LNCaP clone FGC (cell line): ENCODE measurements at regions not wholly inside any gene's neighbourhood (a gene's known extent, or its start where the extent isn't known, plus 50 kb on each side); places are given as distances from the start of the nearest gene placed in this dataset.

Experiments used
- DNase-seq: peaks from one replicate; pipeline ENCODE4 v3.0.0-alpha.2; 2011; ENCODE audit warnings: low read depth
- H3K4me3 ChIP-seq: 2 replicates; pipeline ENCODE4 v1.5.1; 2011; ENCODE audit warnings: mild to moderate bottlenecking, low read depth, low read length, control low read depth
- TF ChIP-seq, protein P1 (sequence below): IDR thresholded peaks from 2 replicates; pipeline ENCODE4 v1.5.1; 2012; ENCODE audit warnings: mild to moderate bottlenecking; ENCODE audit not compliant: control insufficient read depth, insufficient read depth; ENCODE audit errors: extremely low read depth

DNA sequence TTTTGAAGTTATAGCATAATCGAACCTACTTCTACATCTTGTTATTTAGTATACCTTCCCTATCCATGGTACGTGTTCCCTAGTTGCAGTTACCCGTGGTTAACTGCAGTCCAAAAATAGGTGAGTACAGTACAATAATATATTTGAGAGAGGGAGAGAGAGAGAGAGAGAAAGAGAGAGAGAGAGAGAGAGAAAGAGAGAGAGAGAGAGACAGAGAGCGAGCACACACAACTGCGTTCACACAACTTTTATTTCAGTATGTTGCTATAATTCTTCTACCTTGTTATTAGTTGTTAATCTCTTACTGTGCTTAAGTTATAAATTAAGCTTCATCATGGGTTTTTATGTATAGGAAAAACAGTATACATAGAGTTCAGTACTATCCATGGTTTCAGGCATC, 928.1 kb downstream of the TUSC7 start:
- no peak for DNase-seq
- no peak overlapping the region for H3K4me3 ChIP-seq
- TF ChIP-seq, protein P1, sequence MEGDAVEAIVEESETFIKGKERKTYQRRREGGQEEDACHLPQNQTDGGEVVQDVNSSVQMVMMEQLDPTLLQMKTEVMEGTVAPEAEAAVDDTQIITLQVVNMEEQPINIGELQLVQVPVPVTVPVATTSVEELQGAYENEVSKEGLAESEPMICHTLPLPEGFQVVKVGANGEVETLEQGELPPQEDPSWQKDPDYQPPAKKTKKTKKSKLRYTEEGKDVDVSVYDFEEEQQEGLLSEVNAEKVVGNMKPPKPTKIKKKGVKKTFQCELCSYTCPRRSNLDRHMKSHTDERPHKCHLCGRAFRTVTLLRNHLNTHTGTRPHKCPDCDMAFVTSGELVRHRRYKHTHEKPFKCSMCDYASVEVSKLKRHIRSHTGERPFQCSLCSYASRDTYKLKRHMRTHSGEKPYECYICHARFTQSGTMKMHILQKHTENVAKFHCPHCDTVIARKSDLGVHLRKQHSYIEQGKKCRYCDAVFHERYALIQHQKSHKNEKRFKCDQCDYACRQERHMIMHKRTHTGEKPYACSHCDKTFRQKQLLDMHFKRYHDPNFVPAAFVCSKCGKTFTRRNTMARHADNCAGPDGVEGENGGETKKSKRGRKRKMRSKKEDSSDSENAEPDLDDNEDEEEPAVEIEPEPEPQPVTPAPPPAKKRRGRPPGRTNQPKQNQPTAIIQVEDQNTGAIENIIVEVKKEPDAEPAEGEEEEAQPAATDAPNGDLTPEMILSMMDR, result no peak

DNA sequence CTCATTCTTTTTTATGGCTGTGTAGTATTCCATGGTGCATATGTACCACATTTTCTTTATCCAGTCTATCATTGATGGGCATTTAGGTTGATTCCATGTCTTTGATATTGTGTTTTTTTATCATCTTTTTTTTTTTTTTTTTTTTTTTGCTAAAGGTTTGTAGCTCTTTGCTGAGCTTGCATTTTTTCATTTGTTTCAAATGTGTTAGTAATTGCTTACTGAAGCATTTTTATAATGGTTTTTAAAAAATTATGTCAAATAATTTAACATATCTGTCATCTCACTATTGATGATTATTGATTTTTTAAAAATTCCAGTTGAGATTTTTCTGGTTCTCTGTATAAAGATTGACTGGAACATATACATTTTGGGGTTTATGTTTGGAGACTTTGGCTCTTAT, 934.6 kb downstream of the TUSC7 start:
- H3K4me3 ChIP-seq, result no peak overlapping the region
- DNase-seq, result no peak
- TF ChIP-seq, protein P1, result no peak

DNA sequence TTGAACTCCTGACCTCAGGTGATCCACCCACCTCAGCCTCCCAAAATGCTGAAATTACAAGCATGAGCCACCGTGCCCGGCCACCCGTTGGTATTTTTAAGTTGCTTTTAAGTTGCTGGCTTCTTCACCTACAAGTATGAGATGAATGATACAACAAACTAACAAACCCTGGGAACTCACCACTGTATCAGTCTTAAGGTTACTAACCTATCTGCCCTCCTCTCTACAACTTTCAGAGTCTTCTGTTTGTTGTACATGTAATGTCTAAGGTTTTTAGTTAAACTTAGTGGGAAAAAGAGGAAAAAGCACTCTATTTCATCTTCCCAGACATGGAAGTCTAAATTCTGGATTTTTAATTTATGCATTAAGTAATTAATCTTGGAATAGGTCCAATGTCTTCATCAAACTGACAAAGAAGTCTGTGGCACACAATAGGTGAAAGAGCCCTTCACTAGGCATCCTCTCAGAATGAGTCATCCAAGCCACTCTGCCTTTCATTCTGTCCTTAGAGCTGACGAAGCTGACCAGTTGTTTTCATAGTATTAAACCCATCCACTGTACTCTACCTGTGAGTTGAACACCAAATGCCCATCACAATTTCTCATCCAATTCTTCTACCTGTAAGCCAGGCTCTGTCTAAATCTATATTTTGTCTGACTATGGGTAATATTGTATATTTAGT, 936.1 kb downstream of the TUSC7 start:
- no peak for DNase-seq
- TF ChIP-seq, protein P1, result no peak
- H3K4me3 ChIP-seq, result no peak overlapping the region

DNA sequence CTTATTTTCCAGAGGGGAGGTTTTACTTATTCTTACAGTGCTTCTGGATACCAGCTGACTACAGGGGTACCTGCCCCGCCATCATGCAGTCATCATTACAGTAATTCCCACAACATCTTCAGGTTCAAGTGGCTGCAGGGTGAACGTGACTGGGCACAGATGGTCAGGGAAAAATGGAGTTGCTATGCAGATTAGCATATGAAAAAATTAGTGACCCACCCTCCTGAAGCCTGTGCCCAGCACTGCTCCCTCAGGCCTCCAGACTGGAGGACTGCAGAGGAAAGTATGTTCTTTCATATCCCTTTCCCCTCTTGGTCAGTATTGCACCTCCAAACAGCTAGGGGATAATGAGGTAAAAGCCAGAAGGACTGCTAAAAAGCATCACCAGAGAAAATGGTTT, 937.9 kb downstream of the TUSC7 start:
- TF ChIP-seq, protein P1, result no peak
- DNase-seq, result no peak
- H3K4me3 ChIP-seq, result no peak overlapping the region

DNA sequence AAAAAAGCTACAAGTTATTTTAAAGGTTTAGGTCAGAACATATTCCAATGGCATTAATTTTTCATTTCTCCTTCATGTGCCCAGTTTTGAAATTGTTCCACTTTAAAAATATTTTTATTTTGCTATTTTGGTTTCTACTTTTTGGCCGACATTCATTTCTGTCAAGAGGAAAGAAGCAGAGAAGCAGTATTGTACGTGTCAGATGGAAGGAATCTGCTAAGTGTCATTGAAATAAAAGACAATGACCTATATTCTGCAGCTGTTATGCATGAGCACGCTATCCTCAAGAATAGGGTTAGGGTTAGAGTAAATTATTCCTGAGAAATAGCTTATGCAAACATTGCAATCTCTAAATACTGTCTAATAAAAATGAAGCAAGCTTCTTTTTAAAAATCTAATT, 941.7 kb downstream of the TUSC7 start:
- H3K4me3 ChIP-seq, result no peak overlapping the region
- TF ChIP-seq, protein P1, result no peak

DNA sequence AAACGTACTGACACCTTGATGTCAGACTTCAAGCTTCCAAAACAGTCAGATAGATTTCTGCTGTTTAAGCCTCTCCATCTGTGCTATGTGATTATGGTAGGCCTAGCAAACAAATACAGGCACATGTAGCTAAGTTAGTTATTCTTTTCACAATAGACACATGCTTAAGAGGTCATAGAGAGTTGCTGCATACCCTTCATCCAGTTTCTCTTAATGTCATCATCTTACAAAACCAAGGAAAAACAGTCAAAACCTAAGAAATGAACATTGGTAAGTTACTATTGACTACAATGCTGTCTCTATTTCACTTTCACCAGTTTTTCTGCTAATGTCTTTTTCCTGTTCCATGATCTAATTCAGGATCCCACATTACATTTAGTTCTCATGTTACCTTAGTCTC, 946.8 kb downstream of the TUSC7 start:
- DNase-seq, result no peak
- no peak overlapping the region for H3K4me3 ChIP-seq
- TF ChIP-seq, protein P1, result no peak

More for the DNA sequence above, 941.7 kb downstream of the TUSC7 start:
- DNase-seq, result no peak

DNA sequence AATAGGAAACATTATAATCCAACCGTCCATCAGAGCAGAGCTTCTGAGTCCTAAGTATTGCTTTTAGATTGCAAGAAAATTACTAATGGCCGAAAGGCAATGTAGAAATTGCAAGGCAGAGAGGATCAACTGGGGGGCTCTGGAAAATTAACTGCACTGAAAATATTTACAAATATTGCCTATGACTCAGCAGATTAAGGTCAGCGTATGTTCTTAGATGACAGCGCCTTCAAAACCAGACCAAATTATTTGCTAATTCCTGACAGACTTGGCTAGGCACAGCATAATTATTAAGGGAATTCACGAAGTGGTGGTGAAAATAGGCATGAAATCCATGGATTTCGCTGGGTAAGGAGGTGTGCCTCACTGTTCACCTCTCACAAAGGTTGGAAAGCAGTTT, 947.7 kb downstream of the TUSC7 start:
- TF ChIP-seq, protein P1, result no peak
- no peak for DNase-seq
- no peak overlapping the region for H3K4me3 ChIP-seq
